M059J (cell line): ENCODE measurements at regions not wholly inside any gene's neighbourhood (a gene's known extent, or its start where the extent isn't known, plus 50 kb on each side); places are given as distances from the start of the nearest gene placed in this dataset.

Experiments used
- DNase-seq: peaks from one replicate; pipeline ENCODE4 v3.0.0-alpha.2; 2012; ENCODE audit warnings: low read depth

GRCh38 chr13:33710924-33711323 lies 107.0 kb upstream of the RFC3 start:
- no peak for DNase-seq

DNA sequence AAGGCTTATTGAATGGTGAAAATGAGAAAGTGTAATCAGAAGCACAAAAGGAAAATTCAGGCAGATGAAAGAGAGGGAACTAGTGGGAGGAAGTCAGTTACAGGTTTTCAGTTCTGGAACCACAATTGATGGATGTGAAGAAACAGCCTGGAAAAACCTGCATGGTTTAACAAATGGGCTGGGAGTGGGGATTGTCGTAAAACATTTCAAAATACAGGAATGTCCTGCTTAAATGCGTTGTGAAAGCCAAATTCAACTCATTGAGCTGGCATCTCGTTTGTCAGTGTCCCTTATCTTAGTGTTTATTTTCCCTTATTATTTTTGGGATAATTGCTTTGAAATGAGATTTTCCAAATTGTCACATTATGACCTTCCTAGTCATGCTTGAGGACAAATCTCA lies 106.5 kb upstream of the RFC3 start:
- no peak for DNase-seq

GRCh38 chr13:33717775-33718174 lies 100.2 kb upstream of the RFC3 start:
- no peak for DNase-seq

GRCh38 chr13:33721724-33722123 lies 96.2 kb upstream of the RFC3 start:
- peak; percentile 50 for DNase-seq

- peak; percentile 23 for DNase-seq
These were observed 95.6 kb upstream of the RFC3 start for GRCh38 chr13:33722216-33722915.

DNA sequence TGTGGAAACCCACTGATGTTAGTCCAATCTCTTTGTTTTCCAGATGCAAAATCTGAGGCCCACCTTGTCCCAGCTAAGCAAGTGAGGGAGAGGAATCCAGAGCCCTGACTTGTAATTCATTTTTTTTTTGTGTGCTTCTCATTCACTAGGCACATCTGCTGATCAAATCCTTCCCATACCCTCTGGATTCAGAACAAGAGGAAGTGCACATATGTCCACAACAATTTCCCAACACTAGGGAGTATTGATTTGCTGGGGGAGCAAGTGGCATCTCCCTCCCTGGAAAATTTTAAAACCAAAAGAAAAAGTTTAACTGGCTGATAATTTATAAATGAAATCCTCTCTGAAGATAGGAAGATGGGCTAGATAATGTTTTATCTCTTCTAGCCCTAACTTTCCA lies 94.6 kb upstream of the RFC3 start:
- no peak for DNase-seq

DNA sequence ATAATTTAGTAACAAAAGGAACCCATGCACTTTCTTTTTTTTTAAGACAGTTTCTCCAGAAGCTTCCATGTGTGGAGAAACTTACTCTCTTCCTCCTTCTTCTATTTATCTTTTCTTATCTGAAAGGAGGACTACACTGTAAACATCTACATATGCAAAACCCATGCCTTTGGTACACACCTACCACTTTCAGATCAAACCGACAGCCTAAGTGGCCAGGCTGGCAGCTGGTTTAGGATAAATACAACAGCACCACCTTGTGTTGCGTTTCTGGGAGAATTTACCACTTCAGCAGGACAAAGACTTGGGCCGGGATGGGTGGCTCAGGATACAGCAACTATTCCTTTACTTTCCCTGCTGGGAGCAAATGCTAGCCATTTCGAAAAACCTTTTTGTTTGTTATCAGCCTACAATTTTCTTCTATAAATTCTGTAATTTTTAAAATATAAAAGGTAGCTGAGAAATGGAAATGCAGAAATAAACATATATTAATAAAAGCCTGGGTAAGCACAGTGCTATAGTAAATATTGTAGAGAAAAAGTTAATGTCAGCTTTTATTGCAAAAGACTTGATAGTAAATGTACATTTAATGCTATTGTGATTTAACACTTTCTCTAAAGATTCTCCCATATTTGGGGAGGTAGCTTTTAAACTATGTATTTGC lies 94.0 kb upstream of the RFC3 start:
- DNase-seq: peak; percentile 82

DNA sequence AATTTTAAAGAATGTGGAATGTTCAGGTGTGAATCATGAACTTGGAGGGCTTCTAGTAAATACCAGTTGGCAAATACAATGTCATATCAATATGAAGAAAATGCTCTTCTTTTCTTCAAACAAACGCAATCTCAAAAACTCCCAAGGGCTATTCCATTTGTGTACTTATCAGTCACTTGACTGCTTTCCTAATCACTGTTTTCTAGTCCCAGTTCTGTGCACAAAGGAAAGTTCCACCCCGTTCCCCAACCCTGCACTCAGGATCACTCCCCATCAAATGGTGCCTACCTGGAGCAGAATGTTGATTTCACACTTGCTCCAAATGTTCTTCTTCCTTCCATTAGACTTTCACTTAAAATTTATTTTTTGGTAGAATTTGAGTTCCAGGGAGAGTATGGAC lies 92.6 kb upstream of the RFC3 start:
- DNase-seq: no peak

GRCh38 chr13:33727297-33728083 lies 90.5 kb upstream of the RFC3 start:
- DNase-seq: no peak

GRCh38 chr13:33728271-33729037 lies 89.5 kb upstream of the RFC3 start:
- DNase-seq: no peak

GRCh38 chr13:33730147-33730546 lies 87.8 kb upstream of the RFC3 start:
- no peak for DNase-seq

DNA sequence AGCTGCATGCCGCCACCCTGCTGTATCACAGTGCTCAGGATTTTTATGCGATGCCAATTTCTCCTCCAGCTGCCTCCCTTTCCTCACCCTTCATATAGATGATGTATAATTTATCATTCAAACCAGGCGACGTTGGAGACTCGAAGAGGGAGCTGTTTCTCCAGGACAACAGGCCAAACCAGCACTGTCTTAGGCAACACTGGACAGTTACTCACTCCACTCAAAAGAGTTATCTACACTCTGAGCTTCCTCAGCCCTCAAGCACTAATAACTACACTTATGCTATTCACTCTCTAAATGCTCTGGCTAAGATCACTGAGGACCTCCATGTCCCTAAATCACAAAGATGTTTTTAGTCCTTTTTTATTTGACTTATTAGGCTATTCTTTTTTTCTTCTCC lies 87.3 kb upstream of the RFC3 start:
- no peak for DNase-seq

- DNase-seq: no peak
These were observed 82.7 kb upstream of the RFC3 start for GRCh38 chr13:33735276-33735675.

DNA sequence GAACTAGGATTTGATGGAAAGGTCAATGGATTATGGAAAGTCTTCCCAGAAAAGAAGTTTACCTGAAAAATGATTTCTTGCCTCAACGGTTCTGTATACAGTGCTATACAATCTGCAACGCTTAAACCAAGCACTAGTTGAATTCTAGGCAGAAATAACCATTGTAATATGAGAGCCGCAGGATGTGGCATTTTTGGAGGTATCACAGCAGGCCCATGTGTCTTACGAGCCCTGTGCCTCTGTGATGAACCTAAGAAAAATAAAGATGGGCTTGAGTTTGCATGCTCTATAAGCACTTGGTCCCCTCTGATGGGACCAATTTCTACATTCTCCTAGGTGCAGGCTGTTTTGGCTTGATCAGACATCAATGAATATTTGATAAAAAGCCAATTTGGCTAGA lies 78.7 kb upstream of the RFC3 start:
- DNase-seq: no peak

- DNase-seq: peak; percentile 76
These were observed 77.8 kb upstream of the RFC3 start for GRCh38 chr13:33740134-33740538.

GRCh38 chr13:33742321-33742720 lies 75.6 kb upstream of the RFC3 start:
- DNase-seq: no peak

DNA sequence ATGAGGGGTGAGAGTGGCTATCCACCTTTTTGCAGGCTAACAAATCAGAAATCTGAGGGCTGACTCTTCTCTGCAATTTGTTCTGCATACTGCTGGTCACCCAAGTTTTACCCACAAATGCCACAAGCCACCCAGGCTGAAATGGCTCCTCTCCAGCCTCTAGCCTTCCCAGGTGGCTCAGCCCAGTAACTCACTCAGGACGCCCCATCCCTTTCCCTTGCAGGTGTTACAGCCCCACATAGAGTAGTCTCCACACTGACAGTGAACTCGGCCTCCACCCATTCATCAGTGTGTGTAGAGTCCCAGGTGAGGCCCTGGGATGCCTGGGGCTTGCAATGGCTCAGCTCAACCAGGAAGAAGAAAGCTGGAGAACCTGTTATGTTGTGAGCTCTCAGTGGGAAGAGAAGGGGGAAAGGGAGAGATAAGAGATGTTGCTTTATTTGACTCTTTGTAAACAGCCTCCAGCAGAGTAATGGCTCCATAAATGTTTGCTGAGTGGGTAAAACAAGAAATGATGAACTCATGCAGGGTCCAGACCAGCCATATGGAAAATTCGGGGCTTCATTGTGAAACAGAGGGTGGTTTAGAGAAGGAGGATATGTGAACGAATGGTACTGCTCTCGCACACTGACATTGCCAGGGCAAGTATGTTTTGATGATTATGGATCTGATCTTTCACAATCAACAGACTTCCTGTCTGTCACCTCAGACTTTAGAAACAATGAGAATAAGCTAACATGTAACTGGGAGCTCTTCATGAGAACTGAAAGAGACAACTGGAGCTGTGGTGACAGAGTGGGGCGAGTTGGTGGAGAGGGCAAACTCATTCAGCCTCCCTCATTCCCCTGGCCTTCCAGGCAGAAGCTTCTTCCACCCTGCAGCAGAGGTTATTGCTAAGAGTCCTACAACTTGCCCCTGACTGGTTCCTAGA lies 74.2 kb upstream of the RFC3 start:
- DNase-seq: no peak

DNA sequence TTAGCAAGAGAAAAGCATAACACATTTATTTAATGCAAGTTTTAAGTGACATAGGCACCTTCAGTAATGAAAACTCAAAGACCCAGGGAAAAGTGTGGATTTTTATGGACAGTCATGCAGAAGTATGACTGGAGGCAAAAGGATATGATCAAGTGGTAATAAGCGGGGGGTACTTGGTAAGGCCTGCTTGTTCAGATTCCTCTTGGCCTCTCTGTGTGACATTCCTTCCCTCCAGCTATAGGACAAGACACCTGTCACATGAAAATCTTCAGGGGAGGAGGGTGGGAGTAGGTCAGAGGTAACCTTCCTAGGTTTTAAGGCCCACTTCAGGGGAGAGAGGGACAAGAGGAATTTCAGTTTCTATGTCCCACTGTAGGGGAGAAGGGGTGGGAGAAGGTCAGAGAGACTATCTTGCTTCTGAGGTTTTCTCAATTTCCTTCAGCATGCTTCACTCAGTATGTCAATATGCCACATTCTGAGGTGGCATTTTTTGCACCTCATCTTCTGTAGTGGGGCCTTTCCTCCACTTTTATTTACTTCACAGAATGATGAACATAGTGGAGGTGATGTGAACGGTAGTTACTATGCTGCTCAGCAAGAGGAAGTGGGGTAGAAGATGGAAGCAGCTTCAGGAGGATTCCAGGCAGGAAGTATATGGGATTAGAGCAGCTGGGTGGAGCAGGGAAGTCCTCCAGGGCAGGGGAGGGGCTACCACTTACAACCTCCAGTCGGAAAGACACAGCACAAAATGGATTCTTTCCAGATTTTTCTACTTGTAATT lies 73.2 kb upstream of the RFC3 start:
- peak; percentile 38 for DNase-seq

DNA sequence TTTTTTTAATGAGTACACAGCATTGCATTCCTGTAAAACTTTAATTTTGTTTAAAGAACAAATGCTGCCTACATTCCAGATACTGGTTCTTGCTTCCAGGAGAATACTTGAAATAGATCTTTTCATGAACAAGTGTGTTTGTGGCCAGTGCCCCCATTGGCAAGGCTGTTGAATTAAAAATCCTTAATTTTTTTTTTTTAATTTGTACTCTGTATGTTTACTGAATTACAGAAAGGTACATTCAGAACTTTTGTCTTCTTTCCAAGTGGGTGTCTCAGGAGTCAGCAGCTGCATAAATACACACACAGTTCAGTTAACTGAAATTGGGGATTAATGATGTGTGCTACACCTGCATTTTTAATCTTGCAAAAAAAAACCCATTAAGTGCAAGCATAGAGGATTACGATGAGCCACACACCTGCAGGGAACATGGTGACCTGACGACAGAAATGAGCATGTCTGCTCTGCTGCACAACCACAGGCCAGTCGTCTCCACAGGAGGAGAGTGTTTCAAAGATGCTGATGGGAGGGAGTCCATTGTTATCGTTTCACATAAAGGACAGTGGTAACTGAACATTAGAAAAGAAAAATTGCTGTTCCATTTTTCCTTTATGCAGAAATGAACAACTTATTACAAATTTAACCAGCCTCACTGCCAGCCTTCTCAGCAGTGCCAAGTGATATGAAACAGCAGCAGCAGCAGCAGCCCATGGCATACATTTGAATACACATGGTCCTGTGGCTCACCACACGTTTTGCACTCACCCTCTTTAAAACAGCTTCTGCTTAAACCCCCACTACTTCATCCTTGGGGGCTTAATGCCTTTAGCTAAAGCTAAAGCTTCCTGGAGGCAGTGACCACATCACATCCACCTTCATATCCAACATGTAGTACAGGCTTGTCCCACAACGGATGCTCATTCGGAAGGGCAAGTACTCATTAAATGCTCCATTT lies 72.3 kb upstream of the RFC3 start:
- DNase-seq: no peak
